ENCODE measurements at regions not wholly inside any gene's neighbourhood (a gene's known extent, or its start where the extent isn't known, plus 50 kb on each side); places are given as distances from the start of the nearest gene placed in this dataset.

- Histone ChIP-seq H3K27ac (replicated peaks) (no peak overlapping the region), H3K4me3 (replicated peaks; ENCODE audit: insufficient read depth, low read length) (no peak overlapping the region), H3K27me3 (ENCODE audit: insufficient read depth, poor library complexity, severe bottlenecking) (no peaks in the 10 kb centered on the region)
- no peak for TF ChIP-seq CTCF (IDR thresholded peaks at IDR 0.05; ENCODE audit: insufficient read depth, low read length)
- TF ChIP-seq REST (IDR thresholded peaks at IDR 0.05; ENCODE audit: insufficient replicate concordance, low read depth): no peak
- no peak for TF ChIP-seq POLR2AphosphoS5 (IDR thresholded peaks at IDR 0.05; ENCODE audit: low read depth)
- no peak for DNase-seq (ENCODE audit: low read depth in 1 of 2, low spot score in 1 of 2)
These were observed 72.2 kb upstream of the HMHB1 start for GRCh38 chr5:143739746-143740145.

- TF ChIP-seq SPI1 (IDR thresholded peaks at IDR 0.05; ENCODE audit: borderline replicate concordance, low read depth) (no peak), GABPA (IDR thresholded peaks at IDR 0.05; ENCODE audit: low read depth) (no peak), REST (IDR thresholded peaks at IDR 0.05; ENCODE audit: insufficient replicate concordance, low read depth) (no peak), POLR2AphosphoS5 (IDR thresholded peaks at IDR 0.05; ENCODE audit: low read depth) (no peak), CTCF (IDR thresholded peaks at IDR 0.05; ENCODE audit: insufficient read depth, low read length) (no peak)
- no peak overlapping the region for H3K27ac ChIP-seq (replicated peaks)
- no peak overlapping the region for H3K4me3 ChIP-seq (replicated peaks; ENCODE audit: insufficient read depth, low read length)
- H3K27me3 ChIP-seq (ENCODE audit: insufficient read depth, poor library complexity, severe bottlenecking): no peaks in the 10 kb centered on the region
- no peak for DNase-seq (ENCODE audit: low read depth in 1 of 2, low spot score in 1 of 2)
These were observed 73.3 kb upstream of the HMHB1 start for GRCh38 chr5:143738417-143739401.

GRCh38 chr5:143737062-143737461 is 74.9 kb upstream of the HMHB1 start:
- Histone ChIP-seq H3K27me3 (ENCODE audit: insufficient read depth, poor library complexity, severe bottlenecking) (no peaks in the 10 kb centered on the region), H3K4me3 (replicated peaks; ENCODE audit: insufficient read depth, low read length) (no peak overlapping the region), H3K27ac (replicated peaks) (no peak overlapping the region)
- no peak for DNase-seq (ENCODE audit: low read depth in 1 of 2, low spot score in 1 of 2)
- TF ChIP-seq REST (IDR thresholded peaks at IDR 0.05; ENCODE audit: insufficient replicate concordance, low read depth) (no peak), POLR2AphosphoS5 (IDR thresholded peaks at IDR 0.05; ENCODE audit: low read depth) (no peak), SPI1 (IDR thresholded peaks at IDR 0.05; ENCODE audit: borderline replicate concordance, low read depth) (no peak), CTCF (IDR thresholded peaks at IDR 0.05; ENCODE audit: insufficient read depth, low read length) (no peak), GABPA (IDR thresholded peaks at IDR 0.05; ENCODE audit: low read depth) (no peak)

All from HL-60 (cell line).